T-helper 1 cell treated with Interleukin-12 subunit alpha and Interleukin-12 subunit beta and Interleukin-4 antibody, amounts not matched to agents 30 μg/mL and 1 μg/mL, for 36 hours (primary cell): ENCODE measurements at regions not wholly inside any gene's neighbourhood (a gene's known extent, or its start where the extent isn't known, plus 50 kb on each side); places are given as distances from the start of the nearest gene placed in this dataset.

Experiments
- H3K27ac Mint-ChIP-seq: one replicate; pipeline ENCODE4 v1.8.0; 2021; ENCODE audit warnings: mild to moderate bottlenecking, mixed read lengths
- H3K27me3 Mint-ChIP-seq: one replicate; pipeline ENCODE4 v1.8.0; 2021; ENCODE audit warnings: low read depth, mixed read lengths
- H3K36me3 Mint-ChIP-seq: one replicate; pipeline ENCODE4 v1.8.0; 2021; ENCODE audit warnings: low read depth, mixed read lengths
- H3K4me1 Mint-ChIP-seq: one replicate; pipeline ENCODE4 v1.8.0; 2021; ENCODE audit warnings: low read depth, mixed read lengths
- H3K4me3 Mint-ChIP-seq: one replicate; pipeline ENCODE4 v1.8.0; 2021; ENCODE audit warnings: mild to moderate bottlenecking, moderate library complexity, mixed read lengths
- H3K9me3 Mint-ChIP-seq: one replicate; pipeline ENCODE4 v1.8.0; 2021; ENCODE audit warnings: mixed read lengths

- H3K4me3 Mint-ChIP-seq = no peak overlapping the region
- no peak overlapping the region for H3K27ac Mint-ChIP-seq
- no peaks in the 10 kb centered on the region for H3K36me3 Mint-ChIP-seq
- H3K9me3 Mint-ChIP-seq = no peaks in the 10 kb centered on the region
- H3K27me3 Mint-ChIP-seq = no peaks in the 10 kb centered on the region
- H3K4me1 Mint-ChIP-seq = peaks cover under 1% of the 10 kb centered on the region
Measured at GRCh38 chr20:23253524-23253923, 97.1 kb upstream of the NXT1 start.

GRCh38 chr20:23251779-23252178, 98.8 kb upstream of the NXT1 start:
- no peaks in the 10 kb centered on the region for H3K27me3 Mint-ChIP-seq
- H3K4me3 Mint-ChIP-seq = no peak overlapping the region
- H3K4me1 Mint-ChIP-seq = no peaks in the 10 kb centered on the region
- H3K36me3 Mint-ChIP-seq = no peaks in the 10 kb centered on the region
- no peaks in the 10 kb centered on the region for H3K9me3 Mint-ChIP-seq
- no peak overlapping the region for H3K27ac Mint-ChIP-seq

GRCh38 chr20:23249541-23249940, 101.0 kb upstream of the NXT1 start:
- H3K9me3 Mint-ChIP-seq = no peaks in the 10 kb centered on the region
- H3K36me3 Mint-ChIP-seq = no peaks in the 10 kb centered on the region
- H3K27ac Mint-ChIP-seq = no peak overlapping the region
- H3K4me1 Mint-ChIP-seq = peaks cover 2% of the 10 kb centered on the region
- no peaks in the 10 kb centered on the region for H3K27me3 Mint-ChIP-seq
- H3K4me3 Mint-ChIP-seq = no peak overlapping the region

GRCh38 chr20:23248461-23248882, 102.1 kb upstream of the NXT1 start:
- Mint-ChIP-seq H3K4me1 (peaks cover 2% of the 10 kb centered on the region), H3K4me3 (no peak overlapping the region), H3K27ac (no peak overlapping the region), H3K9me3 (no peaks in the 10 kb centered on the region), H3K36me3 (no peaks in the 10 kb centered on the region), H3K27me3 (no peaks in the 10 kb centered on the region)

- Mint-ChIP-seq H3K27ac (no peak overlapping the region), H3K4me1 (peaks cover 2% of the 10 kb centered on the region), H3K36me3 (no peaks in the 10 kb centered on the region)
Measured at GRCh38 chr20:23246717-23247664, 103.6 kb upstream of the NXT1 start.

GRCh38 chr20:23245553-23246181, 104.9 kb upstream of the NXT1 start:
- peaks cover 2% of the 10 kb centered on the region for H3K4me1 Mint-ChIP-seq
- no peaks in the 10 kb centered on the region for H3K9me3 Mint-ChIP-seq
- no peaks in the 10 kb centered on the region for H3K36me3 Mint-ChIP-seq
- H3K27ac Mint-ChIP-seq = no peak overlapping the region
- H3K27me3 Mint-ChIP-seq = no peaks in the 10 kb centered on the region
- H3K4me3 Mint-ChIP-seq = no peak overlapping the region

More at GRCh38 chr20:23246717-23247664, 103.6 kb upstream of the NXT1 start:
- Mint-ChIP-seq H3K4me3 (no peak overlapping the region), H3K27me3 (no peaks in the 10 kb centered on the region), H3K9me3 (no peaks in the 10 kb centered on the region)

- Mint-ChIP-seq H3K27ac (no peak overlapping the region), H3K9me3 (no peaks in the 10 kb centered on the region), H3K36me3 (no peaks in the 10 kb centered on the region)
Measured at GRCh38 chr20:23244916-23245552, 105.6 kb upstream of the NXT1 start.

GRCh38 chr20:23244156-23244915, 106.3 kb upstream of the NXT1 start:
- H3K27ac Mint-ChIP-seq = no peak overlapping the region
- no peak overlapping the region for H3K4me3 Mint-ChIP-seq
- H3K9me3 Mint-ChIP-seq = no peaks in the 10 kb centered on the region
- no peaks in the 10 kb centered on the region for H3K36me3 Mint-ChIP-seq
- H3K4me1 Mint-ChIP-seq = peaks cover 2% of the 10 kb centered on the region
- H3K27me3 Mint-ChIP-seq = peaks cover under 1% of the 10 kb centered on the region

More at GRCh38 chr20:23244916-23245552, 105.6 kb upstream of the NXT1 start:
- peaks cover 2% of the 10 kb centered on the region for H3K4me1 Mint-ChIP-seq
- no peaks in the 10 kb centered on the region for H3K27me3 Mint-ChIP-seq
- H3K4me3 Mint-ChIP-seq = no peak overlapping the region

GRCh38 chr20:23243791-23244155, 106.8 kb upstream of the NXT1 start:
- H3K4me3 Mint-ChIP-seq = no peak overlapping the region
- no peak overlapping the region for H3K27ac Mint-ChIP-seq
- H3K4me1 Mint-ChIP-seq = peaks cover 2% of the 10 kb centered on the region
- H3K27me3 Mint-ChIP-seq = peaks cover 7% of the 10 kb centered on the region
- no peaks in the 10 kb centered on the region for H3K9me3 Mint-ChIP-seq
- H3K36me3 Mint-ChIP-seq = no peaks in the 10 kb centered on the region

GRCh38 chr20:23242556-23243180, 107.9 kb upstream of the NXT1 start:
- H3K27ac Mint-ChIP-seq = no peak overlapping the region
- H3K4me3 Mint-ChIP-seq = no peak overlapping the region
- peaks cover 2% of the 10 kb centered on the region for H3K4me1 Mint-ChIP-seq
- no peaks in the 10 kb centered on the region for H3K36me3 Mint-ChIP-seq
- H3K27me3 Mint-ChIP-seq = peaks cover 16% of the 10 kb centered on the region
- no peaks in the 10 kb centered on the region for H3K9me3 Mint-ChIP-seq

- H3K27me3 Mint-ChIP-seq = peaks cover 22% of the 10 kb centered on the region
- H3K4me1 Mint-ChIP-seq = peaks cover 2% of the 10 kb centered on the region
- H3K4me3 Mint-ChIP-seq = no peak overlapping the region
- no peaks in the 10 kb centered on the region for H3K36me3 Mint-ChIP-seq
- no peak overlapping the region for H3K27ac Mint-ChIP-seq
- no peaks in the 10 kb centered on the region for H3K9me3 Mint-ChIP-seq
Measured at GRCh38 chr20:23242104-23242503, 108.5 kb upstream of the NXT1 start.

- Mint-ChIP-seq H3K4me3 (no peak overlapping the region), H3K36me3 (no peaks in the 10 kb centered on the region), H3K27ac (no peak overlapping the region), H3K27me3 (peaks cover 25% of the 10 kb centered on the region), H3K4me1 (peaks cover 2% of the 10 kb centered on the region), H3K9me3 (no peaks in the 10 kb centered on the region)
Measured at GRCh38 chr20:23241416-23241815, 109.2 kb upstream of the NXT1 start.

GRCh38 chr20:23240519-23240918, 110.1 kb upstream of the NXT1 start:
- no peaks in the 10 kb centered on the region for H3K36me3 Mint-ChIP-seq
- peaks cover 25% of the 10 kb centered on the region for H3K27me3 Mint-ChIP-seq
- H3K4me1 Mint-ChIP-seq = peaks cover 1% of the 10 kb centered on the region
- H3K27ac Mint-ChIP-seq = no peak overlapping the region
- H3K9me3 Mint-ChIP-seq = no peaks in the 10 kb centered on the region
- no peak overlapping the region for H3K4me3 Mint-ChIP-seq

- H3K36me3 Mint-ChIP-seq = no peaks in the 10 kb centered on the region
- no peaks in the 10 kb centered on the region for H3K4me1 Mint-ChIP-seq
- H3K9me3 Mint-ChIP-seq = peaks cover 5% of the 10 kb centered on the region
- no peak overlapping the region for H3K27ac Mint-ChIP-seq
- H3K4me3 Mint-ChIP-seq = no peak overlapping the region
- peaks cover 28% of the 10 kb centered on the region for H3K27me3 Mint-ChIP-seq
Measured at GRCh38 chr20:23237201-23237600, 113.4 kb upstream of the NXT1 start.
